HL-60/S4 treated with retinoic acid at 250 ng/mL for 4 days and 3 days (cell line): ENCODE measurements at regions not wholly inside any gene's neighbourhood (a gene's known extent, or its start where the extent isn't known, plus 50 kb on each side); places are given as distances from the start of the nearest gene placed in this dataset.
"Not testable (repeated sequence)": the region's sequence is repeated elsewhere in the genome, so short reads cannot be mapped to it uniquely, and the experiment has no call there.

Experiments used
- in situ Hi-C: fragments of 300-500 bp; cut with MboI; formaldehyde crosslinking; loops from 2 replicates; pipeline ENCODE4 v1.7.0; 2022; ENCODE audit warnings: low sequenced_read_pairs

GRCh38 chr10:117745301-117745700, 202.8 kb downstream of the EMX2 start:
- in situ Hi-C loops = no loop called here

GRCh38 chr10:117746541-117747448, 204.2 kb downstream of the EMX2 start:
- in situ Hi-C loops = no loop called here

- in situ Hi-C loops = no loop called here
Observed at GRCh38 chr10:117747636-117748035, 205.1 kb downstream of the EMX2 start.

- in situ Hi-C loops = no loop called here
Observed at GRCh38 chr10:117748058-117748457, 205.5 kb downstream of the EMX2 start.

- in situ Hi-C loops = no loop called here
Observed at GRCh38 chr10:117750616-117751015, 208.1 kb downstream of the EMX2 start.

GRCh38 chr10:117751259-117751658, 208.7 kb downstream of the EMX2 start:
- in situ Hi-C loops = no loop called here

GRCh38 chr10:117752103-117752502, 209.6 kb downstream of the EMX2 start:
- in situ Hi-C loops = no loop called here

- in situ Hi-C loops = no loop called here
Observed at GRCh38 chr10:117754770-117755658, 212.5 kb downstream of the EMX2 start.

- in situ Hi-C loops = no loop called here
Observed at GRCh38 chr10:117755659-117756014, 213.1 kb downstream of the EMX2 start.

- in situ Hi-C loops = no loop called here
Observed at GRCh38 chr10:117757086-117757720, 214.7 kb downstream of the EMX2 start.

GRCh38 chr10:117759266-117759665, 216.7 kb downstream of the EMX2 start:
- in situ Hi-C loops = no loop called here

- in situ Hi-C loops = no loop called here
Observed at GRCh38 chr10:117761695-117762094, 219.1 kb downstream of the EMX2 start.

- in situ Hi-C loops = no loop called here
Observed at GRCh38 chr10:117762126-117762818, 219.7 kb downstream of the EMX2 start.

GRCh38 chr10:117762819-117763172, 220.2 kb downstream of the EMX2 start:
- in situ Hi-C loops = no loop called here

- in situ Hi-C loops = no loop called here
Observed at GRCh38 chr10:117763528-117763927, 221.0 kb downstream of the EMX2 start.

- in situ Hi-C loops = no loop called here
Observed at GRCh38 chr10:117768333-117769042, 225.9 kb downstream of the EMX2 start.

- in situ Hi-C loops = no loop called here
Observed at GRCh38 chr10:117775526-117775925, 233.0 kb downstream of the EMX2 start.

GRCh38 chr10:117777222-117777621, 234.7 kb downstream of the EMX2 start:
- in situ Hi-C loops = not testable (repeated sequence)

- in situ Hi-C loops = no loop called here
Observed at GRCh38 chr10:117778241-117778640, 235.7 kb downstream of the EMX2 start.

- in situ Hi-C loops = no loop called here
Observed at GRCh38 chr10:117780411-117780810, 237.9 kb downstream of the EMX2 start.
